Astrocyte of the spinal cord (primary cell): ENCODE measurements at regions not wholly inside any gene's neighbourhood (a gene's known extent, or its start where the extent isn't known, plus 50 kb on each side); places are given as distances from the start of the nearest gene placed in this dataset.

Experiments used
- DNase-seq: peaks from one replicate; pipeline ENCODE4 v3.0.0; 2011; ENCODE audit warnings: low read depth, low spot score
- H3K4me3 ChIP-seq: 2 replicates; pipeline ENCODE4 v1.5.1; 2011; ENCODE audit warnings: low read depth, mild to moderate bottlenecking, low read length, moderate library complexity
- in situ Hi-C: cut with HindIII; loops from 2 replicates; pipeline ENCODE4 v1.10.0; 2017; ENCODE audit warnings: low sequenced_read_pairs
- TF ChIP-seq, protein P1 (sequence below): IDR thresholded peaks from 2 replicates; pipeline ENCODE4 v1.5.1; 2012; ENCODE audit warnings: low read depth, mild to moderate bottlenecking, low read length, inconsistent platforms

DNA sequence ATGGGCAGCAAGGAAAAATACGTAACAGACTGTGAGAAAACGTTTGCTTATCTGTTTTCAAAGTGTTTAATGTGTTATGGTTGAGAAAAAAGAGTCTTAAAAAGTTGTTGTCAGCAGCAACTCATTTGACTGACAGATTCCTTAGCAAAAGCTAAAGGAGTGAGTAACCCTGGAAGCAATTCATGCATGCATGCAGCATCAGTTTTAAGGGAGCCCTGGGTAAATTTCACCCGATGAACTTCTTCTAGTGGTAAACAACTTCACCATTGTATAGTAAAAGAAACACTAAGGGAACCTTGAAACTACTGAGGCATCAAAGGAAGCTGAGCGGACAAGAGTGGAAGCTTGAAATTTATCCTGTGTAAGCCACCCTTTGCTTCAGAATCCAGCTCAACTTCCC is 583.2 kb upstream of the INTU start:
- TF ChIP-seq, protein P1, sequence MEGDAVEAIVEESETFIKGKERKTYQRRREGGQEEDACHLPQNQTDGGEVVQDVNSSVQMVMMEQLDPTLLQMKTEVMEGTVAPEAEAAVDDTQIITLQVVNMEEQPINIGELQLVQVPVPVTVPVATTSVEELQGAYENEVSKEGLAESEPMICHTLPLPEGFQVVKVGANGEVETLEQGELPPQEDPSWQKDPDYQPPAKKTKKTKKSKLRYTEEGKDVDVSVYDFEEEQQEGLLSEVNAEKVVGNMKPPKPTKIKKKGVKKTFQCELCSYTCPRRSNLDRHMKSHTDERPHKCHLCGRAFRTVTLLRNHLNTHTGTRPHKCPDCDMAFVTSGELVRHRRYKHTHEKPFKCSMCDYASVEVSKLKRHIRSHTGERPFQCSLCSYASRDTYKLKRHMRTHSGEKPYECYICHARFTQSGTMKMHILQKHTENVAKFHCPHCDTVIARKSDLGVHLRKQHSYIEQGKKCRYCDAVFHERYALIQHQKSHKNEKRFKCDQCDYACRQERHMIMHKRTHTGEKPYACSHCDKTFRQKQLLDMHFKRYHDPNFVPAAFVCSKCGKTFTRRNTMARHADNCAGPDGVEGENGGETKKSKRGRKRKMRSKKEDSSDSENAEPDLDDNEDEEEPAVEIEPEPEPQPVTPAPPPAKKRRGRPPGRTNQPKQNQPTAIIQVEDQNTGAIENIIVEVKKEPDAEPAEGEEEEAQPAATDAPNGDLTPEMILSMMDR = no peak
- DNase-seq = no peak
- in situ Hi-C loops = no loop called here
- H3K4me3 ChIP-seq = no peak overlapping the region

DNA sequence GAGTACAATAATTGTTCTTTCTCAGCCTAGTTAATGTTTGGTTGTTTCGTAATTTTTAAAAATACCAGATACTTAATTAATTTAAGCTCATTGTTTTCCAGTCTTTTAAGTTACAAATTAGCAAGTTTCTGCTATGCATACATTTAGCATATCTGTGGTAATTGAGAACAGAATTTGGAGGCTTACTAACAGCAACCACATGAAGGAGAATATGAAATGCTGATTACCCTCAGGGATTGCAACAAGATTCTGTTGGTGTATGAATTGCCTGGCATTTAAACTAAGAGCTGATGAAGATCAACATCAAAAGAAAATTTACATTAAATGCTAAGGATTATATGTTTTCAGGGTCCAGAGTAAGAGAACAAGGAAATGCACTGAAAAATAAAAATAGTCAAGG is 580.0 kb upstream of the INTU start:
- in situ Hi-C loops = no loop called here
- TF ChIP-seq, protein P1 = no peak
- DNase-seq = no peak
- H3K4me3 ChIP-seq = no peak overlapping the region

DNA sequence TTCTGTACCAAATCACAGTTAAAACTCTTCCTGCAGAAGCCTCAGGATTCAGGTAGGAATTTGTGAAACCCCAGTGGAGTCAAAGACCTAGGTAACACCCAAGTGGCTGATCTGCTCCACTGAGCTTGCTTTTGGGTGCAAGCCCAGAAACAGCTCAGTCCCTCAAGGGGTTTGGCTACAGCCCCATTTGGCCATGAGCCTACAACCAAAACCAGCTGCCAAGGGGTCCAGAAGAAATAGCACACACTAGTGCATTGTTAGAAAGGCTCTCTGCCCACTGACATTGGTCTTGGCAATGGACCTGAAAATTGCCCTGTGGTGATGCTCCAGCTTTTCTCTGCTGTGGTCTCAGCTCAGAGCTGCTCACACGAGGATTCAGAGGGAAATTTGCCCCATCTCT is 577.4 kb upstream of the INTU start:
- TF ChIP-seq, protein P1 = no peak
- no peak overlapping the region for H3K4me3 ChIP-seq
- in situ Hi-C loops = no loop called here
- peak; percentile 91 for DNase-seq

DNA sequence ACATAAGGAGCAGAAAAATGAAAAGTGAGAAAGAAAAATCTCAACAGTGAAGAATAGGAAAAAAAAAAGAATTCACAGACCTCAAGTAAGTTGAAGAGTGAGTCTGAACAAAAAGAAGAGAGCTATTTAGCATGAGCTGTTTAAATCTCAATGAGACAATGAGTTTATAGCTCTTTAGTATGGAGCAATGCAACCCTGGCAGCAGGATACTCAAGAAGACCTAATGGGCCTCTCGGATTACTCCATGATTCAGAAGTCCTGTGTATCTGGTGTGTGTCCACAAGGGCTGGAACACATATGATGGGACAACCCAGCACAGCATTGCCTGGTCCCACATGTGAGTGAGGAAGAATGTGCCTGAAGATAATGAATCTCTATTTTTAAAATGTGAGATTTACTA is 563.1 kb upstream of the INTU start:
- DNase-seq = no peak
- TF ChIP-seq, protein P1 = no peak
- H3K4me3 ChIP-seq = no peak overlapping the region
- in situ Hi-C loops = no loop called here

DNA sequence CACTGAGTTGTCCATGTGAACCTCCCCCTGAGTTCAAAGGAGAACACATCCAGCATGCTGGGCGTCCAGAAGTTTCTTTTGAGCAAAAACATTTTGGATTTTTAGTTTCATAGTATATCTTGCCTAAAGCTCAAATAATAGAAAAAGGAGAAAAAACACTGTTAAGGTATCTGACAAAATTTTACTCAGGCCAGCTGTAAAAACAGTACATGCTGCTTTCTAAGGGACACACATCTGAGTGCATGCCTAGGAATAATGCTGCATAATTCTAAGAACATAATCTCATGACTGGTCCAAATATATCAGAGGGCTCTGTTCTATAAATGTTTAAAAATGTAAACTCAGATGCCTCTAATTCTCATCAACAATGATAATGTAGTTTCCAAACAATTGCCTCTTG is 561.3 kb upstream of the INTU start:
- peak; percentile 31 for DNase-seq
- in situ Hi-C loops = no loop called here
- H3K4me3 ChIP-seq = no peak overlapping the region
- TF ChIP-seq, protein P1 = no peak

DNA sequence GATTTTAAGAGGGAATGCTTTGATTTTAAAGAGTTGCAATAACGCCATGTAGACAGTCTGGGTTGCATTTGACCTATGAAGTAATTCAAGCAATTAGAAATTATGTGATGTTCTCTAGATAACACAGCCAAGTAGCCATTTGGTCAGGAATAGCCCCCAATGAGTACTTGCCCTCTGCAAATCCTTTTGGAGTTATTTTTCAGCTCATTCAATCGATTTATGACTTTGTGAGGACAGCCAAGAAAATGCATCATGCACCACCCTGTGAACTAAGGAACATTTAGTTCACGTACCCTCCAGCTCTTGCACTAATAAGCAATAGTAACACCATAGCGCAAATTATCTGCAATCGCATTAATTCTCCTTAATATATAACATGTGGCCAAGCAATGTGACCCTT is 552.6 kb upstream of the INTU start:
- in situ Hi-C loops = no loop called here

More for the DNA sequence above, 552.6 kb upstream of the INTU start:
- DNase-seq = no peak
- TF ChIP-seq, protein P1 = no peak
- H3K4me3 ChIP-seq = no peak overlapping the region
